ENCODE measurements at regions not wholly inside any gene's neighbourhood (a gene's known extent, or its start where the extent isn't known, plus 50 kb on each side); places are given as distances from the start of the nearest gene placed in this dataset.

DNA sequence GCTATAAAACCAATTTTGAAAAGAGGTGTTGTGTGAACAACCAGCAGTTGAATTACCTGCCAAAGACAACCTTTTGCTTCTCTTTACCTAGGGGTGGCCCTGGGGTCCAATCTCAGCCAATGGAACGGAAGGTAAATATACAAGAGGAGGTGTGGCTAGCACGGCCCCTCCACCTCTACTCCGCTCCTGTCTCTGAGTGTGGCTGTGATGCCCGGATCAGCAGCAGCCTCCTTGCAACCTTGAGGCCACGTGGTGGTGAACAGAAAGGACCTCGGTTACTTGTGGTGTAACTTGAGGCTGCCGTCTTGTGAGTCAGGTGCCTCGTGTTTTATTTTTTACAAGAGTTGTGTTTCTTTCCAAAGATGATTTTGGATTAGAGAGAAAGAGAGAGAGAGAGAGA lies 121.5 kb upstream of the PPP2R3B start:
- TF ChIP-seq, protein P1, sequence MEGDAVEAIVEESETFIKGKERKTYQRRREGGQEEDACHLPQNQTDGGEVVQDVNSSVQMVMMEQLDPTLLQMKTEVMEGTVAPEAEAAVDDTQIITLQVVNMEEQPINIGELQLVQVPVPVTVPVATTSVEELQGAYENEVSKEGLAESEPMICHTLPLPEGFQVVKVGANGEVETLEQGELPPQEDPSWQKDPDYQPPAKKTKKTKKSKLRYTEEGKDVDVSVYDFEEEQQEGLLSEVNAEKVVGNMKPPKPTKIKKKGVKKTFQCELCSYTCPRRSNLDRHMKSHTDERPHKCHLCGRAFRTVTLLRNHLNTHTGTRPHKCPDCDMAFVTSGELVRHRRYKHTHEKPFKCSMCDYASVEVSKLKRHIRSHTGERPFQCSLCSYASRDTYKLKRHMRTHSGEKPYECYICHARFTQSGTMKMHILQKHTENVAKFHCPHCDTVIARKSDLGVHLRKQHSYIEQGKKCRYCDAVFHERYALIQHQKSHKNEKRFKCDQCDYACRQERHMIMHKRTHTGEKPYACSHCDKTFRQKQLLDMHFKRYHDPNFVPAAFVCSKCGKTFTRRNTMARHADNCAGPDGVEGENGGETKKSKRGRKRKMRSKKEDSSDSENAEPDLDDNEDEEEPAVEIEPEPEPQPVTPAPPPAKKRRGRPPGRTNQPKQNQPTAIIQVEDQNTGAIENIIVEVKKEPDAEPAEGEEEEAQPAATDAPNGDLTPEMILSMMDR (IDR thresholded peaks at IDR 0.05; ENCODE audit: insufficient read depth, low read depth, low read length), result no peak
- no peak for TF ChIP-seq EZH2 (IDR thresholded peaks at IDR 0.05; ENCODE audit: insufficient read depth, low read length)

Measured in astrocyte (in vitro differentiated cells and primary cell).